HG03565 (cell line): ENCODE measurements at regions not wholly inside any gene's neighbourhood (a gene's known extent, or its start where the extent isn't known, plus 50 kb on each side); places are given as distances from the start of the nearest gene placed in this dataset.

Source experiments
- ATAC-seq: cut with Tn5 transposase; IDR thresholded peaks from one replicate; pipeline ENCODE4 v1.9.1; 2021; ENCODE audit warnings: mild to moderate bottlenecking, moderate library complexity; ENCODE audit not compliant: unreplicated experiment

GRCh38 chr5:133667217-133667616 is 54.9 kb upstream of the FSTL4 start:
- no peak for ATAC-seq

GRCh38 chr5:133665571-133665970 is 53.2 kb upstream of the FSTL4 start:
- no peak for ATAC-seq

- no peak for ATAC-seq
Measured at GRCh38 chr5:133664422-133664821, 52.1 kb upstream of the FSTL4 start.

- ATAC-seq: no peak
Measured at GRCh38 chr5:133663397-133664054, 51.2 kb upstream of the FSTL4 start.

GRCh38 chr5:133662578-133662977 is 50.2 kb upstream of the FSTL4 start:
- no peak for ATAC-seq
